ENCODE measurements at regions not wholly inside any gene's neighbourhood (a gene's known extent, or its start where the extent isn't known, plus 50 kb on each side); places are given as distances from the start of the nearest gene placed in this dataset.

- DNase-seq (ENCODE audit: low read depth, low spot score) (no peak), ATAC-seq (no peak)
- H3K4me3 ChIP-seq (ENCODE audit: low read depth in 2 of 2, low read length in 2 of 2), result no peak overlapping the region
- CTCF ChIA-PET, result no interaction called here
- H3K27ac ChIP-seq (ENCODE audit: low read length), result no peak overlapping the region
- no TSS peak for BruUV-seq (replicated peaks)
- intact Hi-C loops (cut with micrococcal nuclease; ENCODE audit: unreplicated experiment), result no loop called here
- no peaks in the 10 kb centered on the region for H3K27me3 ChIP-seq (ENCODE audit: control insufficient read depth, insufficient read depth, low read length)
- POLR2A ChIA-PET, result no interaction called here
- no peaks in the 10 kb centered on the region for H3K4me1 ChIP-seq (ENCODE audit: control insufficient read depth, insufficient read depth, low read length)
- H3K9me3 ChIP-seq (ENCODE audit: control insufficient read depth, insufficient read depth, low read depth, low read length), result no peaks in the 10 kb centered on the region
- in situ Hi-C loops (cut with HindIII; ENCODE audit: low pct_unique_long_range_greater_than_20kb, low sequenced_read_pairs), result no loop called here
- H3K36me3 ChIP-seq (ENCODE audit: control insufficient read depth, insufficient read depth, low read length), result no peaks in the 10 kb centered on the region
- no peak for TF ChIP-seq TCF7L2 (IDR thresholded peaks at IDR 0.05; ENCODE audit: low read depth, low read length)
- TF ChIP-seq, protein P1, sequence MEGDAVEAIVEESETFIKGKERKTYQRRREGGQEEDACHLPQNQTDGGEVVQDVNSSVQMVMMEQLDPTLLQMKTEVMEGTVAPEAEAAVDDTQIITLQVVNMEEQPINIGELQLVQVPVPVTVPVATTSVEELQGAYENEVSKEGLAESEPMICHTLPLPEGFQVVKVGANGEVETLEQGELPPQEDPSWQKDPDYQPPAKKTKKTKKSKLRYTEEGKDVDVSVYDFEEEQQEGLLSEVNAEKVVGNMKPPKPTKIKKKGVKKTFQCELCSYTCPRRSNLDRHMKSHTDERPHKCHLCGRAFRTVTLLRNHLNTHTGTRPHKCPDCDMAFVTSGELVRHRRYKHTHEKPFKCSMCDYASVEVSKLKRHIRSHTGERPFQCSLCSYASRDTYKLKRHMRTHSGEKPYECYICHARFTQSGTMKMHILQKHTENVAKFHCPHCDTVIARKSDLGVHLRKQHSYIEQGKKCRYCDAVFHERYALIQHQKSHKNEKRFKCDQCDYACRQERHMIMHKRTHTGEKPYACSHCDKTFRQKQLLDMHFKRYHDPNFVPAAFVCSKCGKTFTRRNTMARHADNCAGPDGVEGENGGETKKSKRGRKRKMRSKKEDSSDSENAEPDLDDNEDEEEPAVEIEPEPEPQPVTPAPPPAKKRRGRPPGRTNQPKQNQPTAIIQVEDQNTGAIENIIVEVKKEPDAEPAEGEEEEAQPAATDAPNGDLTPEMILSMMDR (IDR thresholded peaks at IDR 0.05), result no peak
- TF ChIP-seq SIN3A (IDR thresholded peaks at IDR 0.05; ENCODE audit: borderline replicate concordance, insufficient read depth, low read depth, low read length), result no peak
- TF ChIP-seq POLR2AphosphoS5 (IDR thresholded peaks at IDR 0.05; ENCODE audit: low read depth, low read length), result no peak
- TF ChIP-seq REST (IDR thresholded peaks at IDR 0.05; ENCODE audit: insufficient read depth in 1 of 2, low read depth in 2 of 2, low read length in 1 of 2), result no peak
Observed at GRCh38 chr14:43621282-43621681, 885.8 kb downstream of the FSCB start.

DNA sequence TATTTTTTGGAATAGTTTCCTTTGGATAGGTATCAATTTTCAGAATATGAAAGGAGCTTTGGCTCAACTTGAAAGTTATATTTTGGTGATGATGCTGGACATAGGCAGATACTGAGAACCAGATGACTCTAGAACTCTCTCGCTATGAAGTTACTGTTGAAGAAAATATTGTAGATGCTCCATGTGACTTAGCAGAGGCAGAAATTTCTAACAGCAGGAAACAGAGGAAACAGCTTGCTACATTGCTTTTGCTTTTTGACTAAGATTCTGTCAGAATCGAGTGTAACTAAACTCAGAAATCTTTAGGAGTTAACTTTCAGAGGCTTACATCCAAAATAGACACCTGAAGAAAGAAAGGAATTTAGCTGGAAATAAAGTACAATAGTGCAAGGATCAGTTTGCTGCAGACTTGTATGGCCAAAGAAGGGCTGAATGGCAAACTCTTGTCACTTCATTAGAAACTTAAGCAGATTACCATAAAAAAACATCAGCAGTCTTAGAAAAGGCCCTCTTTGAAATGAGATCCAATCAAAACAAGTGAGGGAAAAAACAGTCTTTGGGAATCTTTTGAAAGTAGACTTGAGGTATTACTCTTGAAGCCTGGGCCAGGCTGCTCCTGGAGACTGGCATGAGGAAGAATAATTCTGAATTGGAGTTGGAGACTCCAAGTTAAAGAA, 911.8 kb downstream of the FSCB start:
- Histone ChIP-seq H3K4me3 (ENCODE audit: low read depth in 2 of 2, low read length in 2 of 2) (no peak overlapping the region), H3K36me3 (ENCODE audit: control insufficient read depth, insufficient read depth, low read length) (no peaks in the 10 kb centered on the region), H3K27me3 (ENCODE audit: control insufficient read depth, insufficient read depth, low read length) (no peaks in the 10 kb centered on the region), H3K9me3 (ENCODE audit: control insufficient read depth, insufficient read depth, low read depth, low read length) (no peaks in the 10 kb centered on the region), H3K27ac (ENCODE audit: low read length) (no peak overlapping the region), H3K4me1 (ENCODE audit: control insufficient read depth, insufficient read depth, low read length) (no peaks in the 10 kb centered on the region)
- ChIA-PET POLR2A (no interaction called here), CTCF (no interaction called here)
- DNase-seq (ENCODE audit: low read depth, low spot score), result no peak
- TF ChIP-seq REST (IDR thresholded peaks at IDR 0.05; ENCODE audit: insufficient read depth in 1 of 2, low read depth in 2 of 2, low read length in 1 of 2) (no peak), SIN3A (IDR thresholded peaks at IDR 0.05; ENCODE audit: borderline replicate concordance, insufficient read depth, low read depth, low read length) (no peak), POLR2AphosphoS5 (IDR thresholded peaks at IDR 0.05; ENCODE audit: low read depth, low read length) (no peak), TCF7L2 (IDR thresholded peaks at IDR 0.05; ENCODE audit: low read depth, low read length) (no peak)
- TF ChIP-seq, protein P1 (IDR thresholded peaks at IDR 0.05), result no peak
- no peak for ATAC-seq
- in situ Hi-C loops (cut with HindIII; ENCODE audit: low pct_unique_long_range_greater_than_20kb, low sequenced_read_pairs) (no loop called here), intact Hi-C loops (cut with micrococcal nuclease; ENCODE audit: unreplicated experiment) (no loop called here)
- no TSS peak for BruUV-seq (replicated peaks)

All from Panc1 (cell line).